HCT116 (cell line): ENCODE measurements at regions not wholly inside any gene's neighbourhood (a gene's known extent, or its start where the extent isn't known, plus 50 kb on each side); places are given as distances from the start of the nearest gene placed in this dataset.

Source experiments
- CEBPB ChIP-seq: IDR thresholded peaks from 2 replicates; pipeline ENCODE4 v1.6.1; 2012; ENCODE audit warnings: low read depth
- CTCF ChIP-seq, 3 experiments: fragments of 200-600 bp in 1 of 3; sonication (generic) in 1 of 3; IDR thresholded peaks in 2 of 3; conservative IDR thresholded peaks in 1 of 3; 2 replicates each; pipeline ENCODE4 v1.5.1; 2012 to 2017; ENCODE audit warnings: low read depth in 2 of 3, low read length in 2 of 3, antibody characterized with exemption in 1 of 3, borderline replicate concordance in 1 of 3, control low read depth in 1 of 3, mild to moderate bottlenecking in 1 of 3, mixed read lengths in 1 of 3, mixed run types in 1 of 3, moderate library complexity in 1 of 3; ENCODE audit not compliant: insufficient read depth in 1 of 3
- EGR1 ChIP-seq: IDR thresholded peaks from 2 replicates; pipeline ENCODE4 v1.6.1; 2012; ENCODE audit warnings: low read depth
- EZH2 ChIP-seq: fragments of 200-600 bp; sonication (generic); IDR thresholded peaks from 2 replicates; pipeline ENCODE4 v1.6.1; 2017; ENCODE audit warnings: antibody characterized with exemption, mixed run types
- EZH2phosphoT487 ChIP-seq: fragments of 200-600 bp; IDR thresholded peaks from 2 replicates; pipeline ENCODE4 v1.6.1; 2018; ENCODE audit warnings: antibody characterized with exemption, borderline replicate concordance
- FOSL1 ChIP-seq: IDR thresholded peaks from 2 replicates; pipeline ENCODE4 v1.6.1; 2012; ENCODE audit warnings: low read depth
- JUND ChIP-seq: IDR thresholded peaks from 2 replicates; pipeline ENCODE4 v1.6.1; 2012
- MAX ChIP-seq: IDR thresholded peaks from 2 replicates; pipeline ENCODE4 v1.6.1; 2012
- POLR2A ChIP-seq: IDR thresholded peaks from 2 replicates; pipeline ENCODE4 v1.7.0; 2011; ENCODE audit warnings: borderline replicate concordance; ENCODE audit not compliant: insufficient read depth, insufficient read length; ENCODE audit errors: extremely low read depth
- POLR2AphosphoS5 ChIP-seq: IDR thresholded peaks from 2 replicates; pipeline ENCODE4 v1.6.1; 2011; ENCODE audit warnings: mild to moderate bottlenecking, low read depth, low read length, moderate library complexity
- RAD21 ChIP-seq: IDR thresholded peaks from 2 replicates; pipeline ENCODE4 v1.6.1; 2012; ENCODE audit warnings: low read depth, mild to moderate bottlenecking
- SIN3A ChIP-seq: IDR thresholded peaks from 2 replicates; pipeline ENCODE4 v1.6.1; 2012; ENCODE audit warnings: low read depth
- TCF7L2 ChIP-seq: IDR thresholded peaks from 2 replicates; pipeline ENCODE4 v1.7.0; 2011; ENCODE audit warnings: borderline replicate concordance, inconsistent platforms; ENCODE audit not compliant: insufficient read depth, insufficient read length; ENCODE audit errors: extremely low read depth
- ZBTB33 ChIP-seq: IDR thresholded peaks from 2 replicates; pipeline ENCODE4 v1.6.1; 2011; ENCODE audit warnings: mild to moderate bottlenecking, low read length, moderate library complexity; ENCODE audit not compliant: insufficient replicate concordance; ENCODE audit errors: extremely low read depth

DNA sequence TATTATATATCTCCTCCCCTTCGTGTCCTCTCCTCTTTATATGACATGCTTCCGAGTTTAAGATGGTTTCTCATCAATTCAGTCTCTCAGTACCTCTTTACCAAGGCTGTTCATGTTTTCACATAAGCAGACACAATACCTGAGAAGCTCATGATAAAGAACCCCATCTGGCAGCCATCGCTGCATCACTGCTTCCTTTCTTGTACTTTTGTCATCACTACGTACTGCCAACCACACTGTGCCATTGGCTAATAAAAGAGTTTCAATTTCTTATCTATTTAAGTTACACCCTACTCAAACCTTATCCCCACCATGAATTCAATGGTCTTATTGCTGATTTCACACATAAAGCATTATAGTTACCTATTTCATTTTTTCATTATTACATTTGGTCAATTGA lies 484.7 kb upstream of the CNTN4 start:
- TF ChIP-seq POLR2A = no peak
- no peak for TF ChIP-seq CTCF (IDR thresholded peaks at IDR 0.05 in 2 of 3, conservative IDR thresholded peaks at IDR 0.05 in 1 of 3; ENCODE audit: borderline replicate concordance in 1 of 3, insufficient read depth in 1 of 3, low read depth in 2 of 3, low read length in 2 of 3)
- no peak for TF ChIP-seq EGR1
- no peak for TF ChIP-seq CEBPB
- TF ChIP-seq JUND = no peak
- no peak for TF ChIP-seq MAX
- TF ChIP-seq POLR2AphosphoS5 = no peak
- TF ChIP-seq ZBTB33 = no peak
- TF ChIP-seq EZH2phosphoT487 = no peak
- TF ChIP-seq RAD21 = no peak
- no peak for TF ChIP-seq SIN3A
- TF ChIP-seq TCF7L2 = no peak
- TF ChIP-seq EZH2 = no peak
- TF ChIP-seq FOSL1 = no peak
